NCI-H146 (cell line): ENCODE measurements at regions not wholly inside any gene's neighbourhood (a gene's known extent, or its start where the extent isn't known, plus 50 kb on each side); places are given as distances from the start of the nearest gene placed in this dataset.

Experiments used
- DNase-seq: peaks from one replicate; lab custom pipeline; 2025; lab: John Stamatoyannopoulos, UW

- DNase-seq: no peak
These were observed 84.0 kb upstream of the PRICKLE1 start for GRCh38 chr12:42673535-42673934.

- no peak for DNase-seq
These were observed 81.2 kb upstream of the PRICKLE1 start for GRCh38 chr12:42670719-42671118.

GRCh38 chr12:42669553-42669952, 80.0 kb upstream of the PRICKLE1 start:
- DNase-seq: no peak

- no peak for DNase-seq
These were observed 77.2 kb upstream of the PRICKLE1 start for GRCh38 chr12:42666671-42667243.

GRCh38 chr12:42663621-42664020, 74.1 kb upstream of the PRICKLE1 start:
- DNase-seq: no peak

GRCh38 chr12:42660968-42661937, 71.7 kb upstream of the PRICKLE1 start:
- DNase-seq: no peak

GRCh38 chr12:42660117-42660516, 70.6 kb upstream of the PRICKLE1 start:
- DNase-seq: no peak

- DNase-seq: no peak
These were observed 62.5 kb upstream of the PRICKLE1 start for GRCh38 chr12:42652048-42652447.

- DNase-seq: no peak
These were observed 58.5 kb upstream of the PRICKLE1 start for GRCh38 chr12:42648061-42648460.

- no peak for DNase-seq
These were observed 54.5 kb upstream of the PRICKLE1 start for GRCh38 chr12:42643881-42644579.

- no peak for DNase-seq
These were observed 51.8 kb upstream of the PRICKLE1 start for GRCh38 chr12:42641221-42641885.

GRCh38 chr12:42640391-42640790, 50.8 kb upstream of the PRICKLE1 start:
- DNase-seq: no peak

- no peak for DNase-seq
These were observed 50.0 kb upstream of the PRICKLE1 start for GRCh38 chr12:42639556-42639955.
